ENCODE measurements at regions not wholly inside any gene's neighbourhood (a gene's known extent, or its start where the extent isn't known, plus 50 kb on each side); places are given as distances from the start of the nearest gene placed in this dataset.

- DNase-seq (peak in 1 of 3 donors; percentile 14), ATAC-seq (ENCODE audit: insufficient read depth, low FRiP score) (no peak)
- Histone ChIP-seq H3K36me3 (ENCODE audit: control insufficient read depth in 4 of 4, insufficient read depth in 4 of 4, low read length in 4 of 4) (no peaks in the 10 kb centered on the region), H3K9ac (ENCODE audit: insufficient read depth in 1 of 2, low read length in 2 of 2) (no peak overlapping the region), H3K4me3 (no peak overlapping the region), H3K9me3 (ENCODE audit: control insufficient read depth in 4 of 4, insufficient read depth in 3 of 4, low read length in 3 of 4) (no peaks in the 10 kb centered on the region), H3K27ac (ENCODE audit: low read depth in 1 of 2, low read length in 1 of 2) (no peak overlapping the region), H3K27me3 (ENCODE audit: control insufficient read depth in 3 of 3, insufficient read depth in 3 of 3, low read length in 2 of 3) (no peaks in the 10 kb centered on the region), H3K4me1 (ENCODE audit: control insufficient read depth in 5 of 5, insufficient read depth in 5 of 5, low read length in 5 of 5) (no peaks in the 10 kb centered on the region)
- 33 to 34% methylated on average over 3 of the region's 3 CpGs for WGBS, 2 donors
- no peak for TF ChIP-seq CTCF (IDR thresholded peaks at IDR 0.05; ENCODE audit: control extremely low read depth, extremely low read depth)
Measured at GRCh38 chr3:103794656-103795055, 1359.8 kb downstream of the ZPLD1 start.

- TF ChIP-seq CTCF (IDR thresholded peaks at IDR 0.05; ENCODE audit: control extremely low read depth, extremely low read depth): no peak
- 71 to 86% methylated on average over 3 of the region's 3 CpGs for WGBS, 2 donors
Measured at GRCh38 chr3:103796068-103796467, 1361.3 kb downstream of the ZPLD1 start.

GRCh38 chr3:103803787-103804186 is 1369.0 kb downstream of the ZPLD1 start:
- no peak for ATAC-seq (ENCODE audit: insufficient read depth, low FRiP score)
- no peak overlapping the region for H3K9ac ChIP-seq (ENCODE audit: insufficient read depth in 1 of 2, low read length in 2 of 2)

More at GRCh38 chr3:103796068-103796467, 1361.3 kb downstream of the ZPLD1 start:
- Histone ChIP-seq H3K36me3 (ENCODE audit: control insufficient read depth in 4 of 4, insufficient read depth in 4 of 4, low read length in 4 of 4) (no peaks in the 10 kb centered on the region), H3K27me3 (ENCODE audit: control insufficient read depth in 3 of 3, insufficient read depth in 3 of 3, low read length in 2 of 3) (no peaks in the 10 kb centered on the region), H3K9me3 (ENCODE audit: control insufficient read depth in 4 of 4, insufficient read depth in 3 of 4, low read length in 3 of 4) (no peaks in the 10 kb centered on the region), H3K4me1 (ENCODE audit: control insufficient read depth in 5 of 5, insufficient read depth in 5 of 5, low read length in 5 of 5) (no peaks in the 10 kb centered on the region), H3K9ac (ENCODE audit: insufficient read depth in 1 of 2, low read length in 2 of 2) (no peak overlapping the region), H3K4me3 (no peak overlapping the region), H3K27ac (ENCODE audit: low read depth in 1 of 2, low read length in 1 of 2) (no peak overlapping the region)
- ATAC-seq (ENCODE audit: insufficient read depth, low FRiP score) (no peak), DNase-seq (no peak)

More at GRCh38 chr3:103803787-103804186, 1369.0 kb downstream of the ZPLD1 start:
- no peak for TF ChIP-seq CTCF (IDR thresholded peaks at IDR 0.05; ENCODE audit: control extremely low read depth, extremely low read depth)
- Histone ChIP-seq H3K4me1 (ENCODE audit: control insufficient read depth in 5 of 5, insufficient read depth in 5 of 5, low read length in 5 of 5) (no peaks in the 10 kb centered on the region), H3K27ac (ENCODE audit: low read depth in 1 of 2, low read length in 1 of 2) (no peak overlapping the region), H3K36me3 (ENCODE audit: control insufficient read depth in 4 of 4, insufficient read depth in 4 of 4, low read length in 4 of 4) (no peaks in the 10 kb centered on the region), H3K9me3 (ENCODE audit: control insufficient read depth in 4 of 4, insufficient read depth in 3 of 4, low read length in 3 of 4) (peaks cover 0 to 10% (median 6%) of the 10 kb centered on the region in 4 donors), H3K4me3 (no peak overlapping the region), H3K27me3 (ENCODE audit: control insufficient read depth in 3 of 3, insufficient read depth in 3 of 3, low read length in 2 of 3) (no peaks in the 10 kb centered on the region)
- no peak for DNase-seq
- 67 to 71% methylated on average over 1 of the region's 1 CpG for WGBS, 2 donors

Data from lung (tissue), 11 donors.